ENCODE measurements at regions not wholly inside any gene's neighbourhood (a gene's known extent, or its start where the extent isn't known, plus 50 kb on each side); places are given as distances from the start of the nearest gene placed in this dataset.
A peak's percentile ranks its signal among the peaks of the same experiment; 100 is the strongest.
"Not testable (repeated sequence)": the region's sequence is repeated elsewhere in the genome, so short reads cannot be mapped to it uniquely, and the experiment has no call there.

- DNase-seq = not testable (repeated sequence)
These were observed 95.3 kb upstream of the POTED start for GRCh38 chr21:13514308-13514707.

- not testable (repeated sequence) for DNase-seq
These were observed 93.6 kb upstream of the POTED start for GRCh38 chr21:13515980-13516379.

- not testable (repeated sequence) for DNase-seq
These were observed 89.6 kb upstream of the POTED start for GRCh38 chr21:13519971-13520370.

GRCh38 chr21:13525015-13525414, 84.6 kb upstream of the POTED start:
- not testable (repeated sequence) for DNase-seq

GRCh38 chr21:13529082-13529481, 80.5 kb upstream of the POTED start:
- DNase-seq = not testable (repeated sequence)

GRCh38 chr21:13529674-13530073, 79.9 kb upstream of the POTED start:
- DNase-seq = peak; percentile 25

- peak; percentile 78 for DNase-seq
These were observed 78.9 kb upstream of the POTED start for GRCh38 chr21:13530697-13531096.

- not testable (repeated sequence) for DNase-seq
These were observed 66.1 kb upstream of the POTED start for GRCh38 chr21:13543482-13543881.

- not testable (repeated sequence) for DNase-seq
These were observed 64.1 kb upstream of the POTED start for GRCh38 chr21:13545525-13545924.
